CD4-positive, alpha-beta T cell treated with Interleukin-4 for 4 hours (primary cell): ENCODE measurements at regions not wholly inside any gene's neighbourhood (a gene's known extent, or its start where the extent isn't known, plus 50 kb on each side); places are given as distances from the start of the nearest gene placed in this dataset.

Experiments
- DNase-seq: peaks from one replicate; pipeline ENCODE4 v3.0.0-alpha.2; 2020

GRCh38 chr2:2392332-2392731 is 61.3 kb upstream of the MYT1L start:
- DNase-seq = no peak

DNA sequence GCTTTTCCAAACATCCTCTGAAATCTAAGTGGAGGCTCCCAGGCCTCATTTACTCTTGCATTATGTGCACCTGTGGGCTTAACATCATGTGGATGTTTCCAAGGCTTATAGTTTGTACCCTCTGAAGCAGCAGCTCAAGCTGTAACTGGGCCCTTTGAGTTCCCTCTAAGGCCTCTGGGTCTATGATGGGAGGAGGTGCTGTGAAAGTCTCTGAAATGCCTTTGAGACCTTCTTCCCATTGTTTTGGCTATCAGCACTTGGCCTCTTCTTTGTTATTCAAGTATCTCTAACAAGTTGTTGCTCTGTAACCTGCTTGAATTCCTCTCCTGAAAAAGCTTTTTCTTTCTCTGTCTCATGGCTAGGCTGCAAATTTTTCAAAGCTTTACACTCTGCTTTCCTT is 58.1 kb upstream of the MYT1L start:
- DNase-seq = no peak
